Posterior cingulate gyrus (tissue), 11 donors: ENCODE measurements at regions not wholly inside any gene's neighbourhood (a gene's known extent, or its start where the extent isn't known, plus 50 kb on each side); places are given as distances from the start of the nearest gene placed in this dataset.
"Not testable (repeated sequence)": the region's sequence is repeated elsewhere in the genome, so short reads cannot be mapped to it uniquely, and the experiment has no call there.

ENCODE experiments used
- DNase-seq, 10 donors: peaks; one replicate each; pipeline versions ENCODE4 v3.0.0 to v3.0.0-alpha.2; 2020 to 2021; ENCODE audit warnings: mixed read lengths in 3 of 10
- intact Hi-C: fragments of 100-400 bp; cut with DNase I; formaldehyde crosslinking; loops from one replicate; pipeline ENCODE4 v1.15.1; 2023

- intact Hi-C loops = no loop called here
These were observed 636.2 kb downstream of the SLITRK6 start for GRCh38 chr13:85163063-85163462.

GRCh38 chr13:85148009-85148408 lies 651.2 kb downstream of the SLITRK6 start:
- intact Hi-C loops = no loop called here

More at GRCh38 chr13:85163063-85163462, 636.2 kb downstream of the SLITRK6 start:
- no peak for DNase-seq

GRCh38 chr13:85142351-85142927 lies 656.8 kb downstream of the SLITRK6 start:
- no peak for DNase-seq
- intact Hi-C loops = no loop called here

More at GRCh38 chr13:85148009-85148408, 651.2 kb downstream of the SLITRK6 start:
- no peak for DNase-seq

GRCh38 chr13:85141401-85141800 lies 657.8 kb downstream of the SLITRK6 start:
- no peak for DNase-seq
- intact Hi-C loops = no loop called here

- intact Hi-C loops = no loop called here
- DNase-seq = no peak
These were observed 659.0 kb downstream of the SLITRK6 start for GRCh38 chr13:85140192-85140591.

GRCh38 chr13:85137516-85137915 lies 661.7 kb downstream of the SLITRK6 start:
- DNase-seq = no peak
- intact Hi-C loops = no loop called here

GRCh38 chr13:85132986-85133385 lies 666.2 kb downstream of the SLITRK6 start:
- intact Hi-C loops = no loop called here
- DNase-seq = no peak

GRCh38 chr13:85123501-85123900 lies 675.7 kb downstream of the SLITRK6 start:
- DNase-seq, intact Hi-C loops: not testable (repeated sequence)

GRCh38 chr13:85108356-85108755 lies 690.9 kb downstream of the SLITRK6 start:
- DNase-seq = peak in 1 of 10 donors; percentile 26
- intact Hi-C loops = no loop called here

GRCh38 chr13:85099245-85099644 lies 700.0 kb downstream of the SLITRK6 start:
- DNase-seq = no peak
- intact Hi-C loops = no loop called here

GRCh38 chr13:85095418-85096272 lies 703.6 kb downstream of the SLITRK6 start:
- DNase-seq = no peak
- intact Hi-C loops = no loop called here

- DNase-seq = no peak
- intact Hi-C loops = no loop called here
These were observed 705.4 kb downstream of the SLITRK6 start for GRCh38 chr13:85093808-85094207.

GRCh38 chr13:85091631-85092234 lies 707.5 kb downstream of the SLITRK6 start:
- intact Hi-C loops = no loop called here

GRCh38 chr13:85089186-85089585 lies 710.0 kb downstream of the SLITRK6 start:
- intact Hi-C loops = no loop called here
- no peak for DNase-seq

More at GRCh38 chr13:85091631-85092234, 707.5 kb downstream of the SLITRK6 start:
- no peak for DNase-seq

- DNase-seq = no peak
- intact Hi-C loops = no loop called here
These were observed 718.5 kb downstream of the SLITRK6 start for GRCh38 chr13:85080691-85081090.

GRCh38 chr13:85076343-85076742 lies 722.9 kb downstream of the SLITRK6 start:
- no peak for DNase-seq
- intact Hi-C loops = no loop called here

GRCh38 chr13:85074543-85075313 lies 724.5 kb downstream of the SLITRK6 start:
- intact Hi-C loops = no loop called here
- DNase-seq = no peak

- intact Hi-C loops = no loop called here
These were observed 731.0 kb downstream of the SLITRK6 start for GRCh38 chr13:85068231-85068630.

GRCh38 chr13:85040215-85040614 lies 759.0 kb downstream of the SLITRK6 start:
- intact Hi-C loops = no loop called here
- no peak for DNase-seq

More at GRCh38 chr13:85068231-85068630, 731.0 kb downstream of the SLITRK6 start:
- no peak for DNase-seq

GRCh38 chr13:85031771-85032170 lies 767.4 kb downstream of the SLITRK6 start:
- no peak for DNase-seq
- intact Hi-C loops = no loop called here

GRCh38 chr13:85028035-85028434 lies 771.2 kb downstream of the SLITRK6 start:
- no peak for DNase-seq
- intact Hi-C loops = no loop called here
